PC-3 (cell line): ENCODE measurements at regions not wholly inside any gene's neighbourhood (a gene's known extent, or its start where the extent isn't known, plus 50 kb on each side); places are given as distances from the start of the nearest gene placed in this dataset.

Experiments
- EZH2 ChIP-seq: fragments of 300-600 bp; sonication (generic); IDR thresholded peaks from one replicate; pipeline ENCODE4 v1.6.1; 2017; ENCODE audit warnings: antibody characterized with exemption, mild to moderate bottlenecking, low read length; ENCODE audit not compliant: unreplicated experiment
- TF ChIP-seq, protein P1 (sequence below): fragments of 300-600 bp; sonication (generic); conservative IDR thresholded peaks from 2 replicates; pipeline ENCODE4 v1.5.1; 2017; ENCODE audit warnings: antibody characterized with exemption, low read depth, mild to moderate bottlenecking, low read length

DNA sequence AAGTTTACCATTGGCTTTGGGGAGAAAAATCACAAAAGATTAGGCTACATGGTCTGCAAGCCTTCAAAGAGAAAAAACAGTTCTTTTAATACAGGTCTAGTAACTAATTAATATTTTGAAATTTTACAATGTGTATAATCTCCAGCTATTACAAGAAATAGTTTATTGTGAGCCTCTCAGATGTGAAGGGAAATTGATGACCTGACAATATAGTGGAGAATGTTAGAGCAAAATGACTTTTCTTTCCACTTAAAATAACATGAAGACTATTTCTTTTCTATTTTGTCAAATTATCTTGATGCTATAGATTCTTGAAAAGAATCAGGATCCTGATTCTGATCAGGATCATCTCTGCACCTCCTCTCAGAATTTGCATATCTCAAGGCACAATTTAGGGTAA, 362.3 kb downstream of the PMP22 start:
- TF ChIP-seq, protein P1, sequence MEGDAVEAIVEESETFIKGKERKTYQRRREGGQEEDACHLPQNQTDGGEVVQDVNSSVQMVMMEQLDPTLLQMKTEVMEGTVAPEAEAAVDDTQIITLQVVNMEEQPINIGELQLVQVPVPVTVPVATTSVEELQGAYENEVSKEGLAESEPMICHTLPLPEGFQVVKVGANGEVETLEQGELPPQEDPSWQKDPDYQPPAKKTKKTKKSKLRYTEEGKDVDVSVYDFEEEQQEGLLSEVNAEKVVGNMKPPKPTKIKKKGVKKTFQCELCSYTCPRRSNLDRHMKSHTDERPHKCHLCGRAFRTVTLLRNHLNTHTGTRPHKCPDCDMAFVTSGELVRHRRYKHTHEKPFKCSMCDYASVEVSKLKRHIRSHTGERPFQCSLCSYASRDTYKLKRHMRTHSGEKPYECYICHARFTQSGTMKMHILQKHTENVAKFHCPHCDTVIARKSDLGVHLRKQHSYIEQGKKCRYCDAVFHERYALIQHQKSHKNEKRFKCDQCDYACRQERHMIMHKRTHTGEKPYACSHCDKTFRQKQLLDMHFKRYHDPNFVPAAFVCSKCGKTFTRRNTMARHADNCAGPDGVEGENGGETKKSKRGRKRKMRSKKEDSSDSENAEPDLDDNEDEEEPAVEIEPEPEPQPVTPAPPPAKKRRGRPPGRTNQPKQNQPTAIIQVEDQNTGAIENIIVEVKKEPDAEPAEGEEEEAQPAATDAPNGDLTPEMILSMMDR = no peak
- TF ChIP-seq EZH2 = no peak
